HCEC 1CT (cell line): ENCODE measurements at regions not wholly inside any gene's neighbourhood (a gene's known extent, or its start where the extent isn't known, plus 50 kb on each side); places are given as distances from the start of the nearest gene placed in this dataset.
"Not testable (repeated sequence)": the region's sequence is repeated elsewhere in the genome, so short reads cannot be mapped to it uniquely, and the experiment has no call there.

Source experiments
- DNase-seq: peaks from one replicate; pipeline ENCODE4 v3.0.0-alpha.2; 2017

GRCh38 chr3:10667901-10668476, 148.0 kb upstream of the SLC6A11 start:
- DNase-seq: no peak

GRCh38 chr3:10669490-10670048, 146.5 kb upstream of the SLC6A11 start:
- no peak for DNase-seq

GRCh38 chr3:10672422-10672821, 143.6 kb upstream of the SLC6A11 start:
- DNase-seq: no peak

- DNase-seq: no peak
Observed at GRCh38 chr3:10674578-10674977, 141.4 kb upstream of the SLC6A11 start.

GRCh38 chr3:10676905-10677304, 139.1 kb upstream of the SLC6A11 start:
- no peak for DNase-seq

- DNase-seq: no peak
Observed at GRCh38 chr3:10678796-10679376, 137.1 kb upstream of the SLC6A11 start.

GRCh38 chr3:10680796-10681195, 135.2 kb upstream of the SLC6A11 start:
- no peak for DNase-seq

- DNase-seq: no peak
Observed at GRCh38 chr3:10682692-10683091, 133.3 kb upstream of the SLC6A11 start.

GRCh38 chr3:10683106-10683505, 132.9 kb upstream of the SLC6A11 start:
- DNase-seq: no peak

- no peak for DNase-seq
Observed at GRCh38 chr3:10688126-10688525, 127.9 kb upstream of the SLC6A11 start.

- no peak for DNase-seq
Observed at GRCh38 chr3:10688548-10689172, 127.4 kb upstream of the SLC6A11 start.

GRCh38 chr3:10692039-10692622, 123.9 kb upstream of the SLC6A11 start:
- DNase-seq: no peak

- no peak for DNase-seq
Observed at GRCh38 chr3:10693457-10693856, 122.6 kb upstream of the SLC6A11 start.

- no peak for DNase-seq
Observed at GRCh38 chr3:10694179-10694578, 121.8 kb upstream of the SLC6A11 start.

- not testable (repeated sequence) for DNase-seq
Observed at GRCh38 chr3:10695186-10695585, 120.8 kb upstream of the SLC6A11 start.

- DNase-seq: no peak
Observed at GRCh38 chr3:10695595-10696285, 120.3 kb upstream of the SLC6A11 start.

GRCh38 chr3:10697918-10698317, 118.1 kb upstream of the SLC6A11 start:
- DNase-seq: no peak

- no peak for DNase-seq
Observed at GRCh38 chr3:10700821-10701220, 115.2 kb upstream of the SLC6A11 start.

GRCh38 chr3:10702961-10703740, 112.9 kb upstream of the SLC6A11 start:
- no peak for DNase-seq

- DNase-seq: peak; percentile 27
Observed at GRCh38 chr3:10703875-10704274, 112.2 kb upstream of the SLC6A11 start.

- DNase-seq: no peak
Observed at GRCh38 chr3:10706156-10706739, 109.8 kb upstream of the SLC6A11 start.
